Gastrocnemius medialis (tissue), 4 donors: ENCODE measurements at regions not wholly inside any gene's neighbourhood (a gene's known extent, or its start where the extent isn't known, plus 50 kb on each side); places are given as distances from the start of the nearest gene placed in this dataset.

Source experiments
- CTCF ChIP-seq, 5 experiments: fragments of 450-650 bp in 3 of 5; fragments of 200-600 bp in 2 of 5; sonication (generic) in 2 of 5; IDR thresholded peaks in 4 of 5; conservative IDR thresholded peaks in 1 of 5; 1 replicate in 4 of 5; 2 replicates in 1 of 5; pipeline ENCODE4 v1.5.1; 2016 to 2019; ENCODE audit warnings: antibody characterized with exemption in 5 of 5, mild to moderate bottlenecking in 3 of 5, moderate library complexity in 3 of 5
- POLR2A ChIP-seq, 2 donors: fragments of 450-650 bp; IDR thresholded peaks; one replicate each; pipeline ENCODE4 v1.6.1; 2017; ENCODE audit warnings: antibody characterized with exemption in 2 of 2, mild to moderate bottlenecking in 2 of 2, moderate library complexity in 2 of 2

DNA sequence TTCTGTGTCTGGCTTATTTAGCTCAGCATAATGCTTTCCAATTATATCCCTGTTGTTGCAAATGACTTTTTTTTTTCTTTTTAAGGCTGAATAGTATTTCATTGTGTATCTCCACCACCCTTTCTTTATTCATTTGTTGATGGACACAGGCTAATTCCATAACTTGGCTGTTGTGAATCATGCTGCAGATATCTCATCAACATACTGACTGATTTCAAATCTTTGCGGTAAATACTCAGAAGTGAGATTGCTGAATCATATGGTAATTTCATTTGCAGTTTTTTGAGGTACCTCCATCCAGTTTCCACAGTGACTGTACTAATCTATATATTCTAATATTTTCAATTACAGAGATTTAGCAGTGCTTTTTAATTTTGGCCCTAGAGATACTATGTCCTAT lies 266.2 kb downstream of the TMX3 start:
- TF ChIP-seq CTCF (IDR thresholded peaks at IDR 0.05 in 4 of 5, conservative IDR thresholded peaks at IDR 0.05 in 1 of 5): no peak
- TF ChIP-seq POLR2A (IDR thresholded peaks at IDR 0.05): no peak
